Psoas muscle (tissue), 7 donors: ENCODE measurements at regions not wholly inside any gene's neighbourhood (a gene's known extent, or its start where the extent isn't known, plus 50 kb on each side); places are given as distances from the start of the nearest gene placed in this dataset.

Experiments used
- ATAC-seq, 4 donors: fragments of 200-7000 bp; cut with Tn5 transposase; one replicate each; pipeline ENCODE4 v1.9.1; 2020; ENCODE audit warnings: moderate library complexity in 3 of 4, mild to moderate bottlenecking in 2 of 4
- DNase-seq, 2 donors: peaks; one replicate each; pipeline ENCODE4 v3.0.0-alpha.2; 2020
- H3K27ac ChIP-seq: fragments of 200-600 bp; one replicate; pipeline ENCODE4 v1.8.0; 2022
- H3K27me3 ChIP-seq, 3 donors: fragments of 200-600 bp in 1 of 3; one replicate each; pipeline versions ENCODE4 v1.6.1 to v1.8.0; 2013 to 2022; ENCODE audit warnings: low read length in 2 of 3, mild to moderate bottlenecking in 2 of 3, moderate library complexity in 1 of 3; ENCODE audit not compliant: insufficient read depth in 3 of 3
- H3K36me3 ChIP-seq, 2 donors: fragments of 200-600 bp in 1 of 2; one replicate each; pipeline versions ENCODE4 v1.6.1 to v1.8.0; 2013 to 2022; ENCODE audit warnings: low read depth in 1 of 2, mild to moderate bottlenecking in 1 of 2, moderate library complexity in 1 of 2; ENCODE audit not compliant: insufficient read depth in 1 of 2
- H3K4me1 ChIP-seq: fragments of 200-600 bp; one replicate; pipeline ENCODE4 v1.8.0; 2022
- H3K4me3 ChIP-seq: fragments of 200-600 bp; one replicate; pipeline ENCODE4 v1.8.0; 2022; ENCODE audit warnings: mild to moderate bottlenecking
- H3K9me3 ChIP-seq: fragments of 200-600 bp; one replicate; pipeline ENCODE4 v1.8.0; 2022
- CTCF ChIP-seq: fragments of 200-600 bp; IDR thresholded peaks from one replicate; pipeline ENCODE4 v1.8.0; 2022; ENCODE audit warnings: antibody characterized with exemption
- WGBS, 3 donors: extraction: QIAGEN DNeasy Blood & Tissue Kit; methylation state at CpG; one replicate each; pipeline versions ENCODE4 v1.1.6 to v1.1.7; 2013; 5-methylcytosine and 5-hydroxymethylcytosine counted together
- intact Hi-C, 2 donors: fragments of 100-400 bp; cut with DNase I; formaldehyde crosslinking; loops; one replicate each; pipeline versions ENCODE4 v1.11.0 to v1.14.2; 2022
- donor health status: healthy with polysubstance abuse.
- donor health status: DM: no; HTN: no; CAD: no; lungs with moderate emphysema.
- donor health status: Bipolar disorder and iron deficiency.
- donor health status: healthy.
- donor health status: DM: yes; HTN: yes; CAD: no.
- donor health status: DM: no; HTN: no; CAD: no.
- donor health status: DM: yes; HTN: yes; CAD: no.

- Histone ChIP-seq H3K27ac (no peak overlapping the region), H3K27me3 (no peaks in the 10 kb centered on the region), H3K36me3 (no peaks in the 10 kb centered on the region), H3K4me1 (no peaks in the 10 kb centered on the region), H3K4me3 (no peak overlapping the region), H3K9me3 (no peaks in the 10 kb centered on the region)
- ATAC-seq (no peak), DNase-seq (no peak)
- WGBS, 3 donors, result 79 to 83% (median 82%) methylated on average over 10 of the region's 10 CpGs
- TF ChIP-seq CTCF, result no peak
- intact Hi-C loops, result no loop called here
Measured at GRCh38 chr5:173718469-173718868, 102.0 kb upstream of the BOD1 start.

- no peak overlapping the region for H3K27ac ChIP-seq
- 57 to 69% (median 64%) methylated on average over 10 of the region's 10 CpGs for WGBS, 3 donors
- ATAC-seq (peak in 2 of 4 donors; percentile 39 to 62), DNase-seq (no peak)
- no peaks in the 10 kb centered on the region for H3K9me3 ChIP-seq
- TF ChIP-seq CTCF, result no peak
- H3K27me3 ChIP-seq, result no peaks in the 10 kb centered on the region
- no peaks in the 10 kb centered on the region for H3K4me1 ChIP-seq
- intact Hi-C loops, result no loop called here
- H3K36me3 ChIP-seq, result no peaks in the 10 kb centered on the region
- no peak overlapping the region for H3K4me3 ChIP-seq
Measured at GRCh38 chr5:173719731-173720082, 103.3 kb upstream of the BOD1 start.

DNA sequence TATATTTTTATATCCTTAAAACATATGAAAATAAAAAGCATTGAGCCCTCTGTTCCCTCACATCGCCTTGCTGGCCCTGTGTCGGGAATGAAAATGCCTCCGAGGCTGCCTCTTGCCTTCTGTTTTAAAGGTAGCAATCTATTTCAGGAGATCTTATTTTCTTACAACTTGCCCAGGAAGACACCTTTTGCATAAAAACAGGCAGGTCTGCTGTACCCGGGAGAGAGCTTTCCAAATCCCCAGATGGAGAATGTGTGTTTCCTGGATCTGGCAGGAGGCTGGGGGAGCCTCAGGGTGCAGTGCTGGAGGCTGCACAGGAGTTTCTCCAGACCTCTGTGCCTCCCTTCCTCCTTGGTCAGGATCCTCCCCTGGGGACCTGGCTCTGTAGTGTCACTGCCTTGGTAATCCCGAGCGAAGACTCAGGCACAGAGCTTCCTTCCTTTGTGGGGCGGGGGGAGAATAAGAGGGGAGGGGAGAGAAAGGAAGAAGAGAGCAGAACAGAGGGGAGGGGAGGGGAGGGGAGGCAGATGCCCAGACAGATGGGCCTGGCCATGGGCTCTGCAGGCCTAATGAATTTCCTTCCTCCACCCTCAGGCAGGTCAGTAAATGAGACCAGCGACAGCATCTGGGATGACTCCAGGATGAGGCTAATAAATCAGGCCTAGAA, 104.0 kb upstream of the BOD1 start:
- no peaks in the 10 kb centered on the region for H3K36me3 ChIP-seq
- H3K4me3 ChIP-seq, result no peak overlapping the region
- no peaks in the 10 kb centered on the region for H3K4me1 ChIP-seq
- intact Hi-C loops, result no loop called here
- ATAC-seq (no peak), DNase-seq (no peak)
- TF ChIP-seq CTCF, result no peak
- H3K27me3 ChIP-seq, result no peaks in the 10 kb centered on the region
- no peak overlapping the region for H3K27ac ChIP-seq
- H3K9me3 ChIP-seq, result no peaks in the 10 kb centered on the region
- WGBS, 3 donors, result 85 to 86% (median 86%) methylated on average over 8 of the region's 8 CpGs

- intact Hi-C loops, result no loop called here
- WGBS, 3 donors, result 70 to 78% (median 70%) methylated on average over 5 to 7 of the region's 7 CpGs
- no peak overlapping the region for H3K4me3 ChIP-seq
- no peak for DNase-seq
- H3K9me3 ChIP-seq, result no peaks in the 10 kb centered on the region
- no peaks in the 10 kb centered on the region for H3K27me3 ChIP-seq
- H3K27ac ChIP-seq, result no peak overlapping the region
- H3K4me1 ChIP-seq, result no peaks in the 10 kb centered on the region
- no peaks in the 10 kb centered on the region for H3K36me3 ChIP-seq
- ATAC-seq, result no peak
- no peak for TF ChIP-seq CTCF
Measured at GRCh38 chr5:173720953-173721600, 104.6 kb upstream of the BOD1 start.
